GM20431 (cell line): ENCODE measurements at regions not wholly inside any gene's neighbourhood (a gene's known extent, or its start where the extent isn't known, plus 50 kb on each side); places are given as distances from the start of the nearest gene placed in this dataset.

Source experiments
- in situ Hi-C: fragments of 300-500 bp; cut with MseI, MboI; formaldehyde crosslinking; loops from one replicate; pipeline ENCODE4 v1.15.0; 2020; ENCODE audit warnings: low sequenced_read_pairs; ENCODE audit not compliant: unreplicated experiment

- in situ Hi-C loops: no loop called here
These were observed 543.8 kb upstream of the JAG1 start for GRCh38 chr20:11217326-11218172.

DNA sequence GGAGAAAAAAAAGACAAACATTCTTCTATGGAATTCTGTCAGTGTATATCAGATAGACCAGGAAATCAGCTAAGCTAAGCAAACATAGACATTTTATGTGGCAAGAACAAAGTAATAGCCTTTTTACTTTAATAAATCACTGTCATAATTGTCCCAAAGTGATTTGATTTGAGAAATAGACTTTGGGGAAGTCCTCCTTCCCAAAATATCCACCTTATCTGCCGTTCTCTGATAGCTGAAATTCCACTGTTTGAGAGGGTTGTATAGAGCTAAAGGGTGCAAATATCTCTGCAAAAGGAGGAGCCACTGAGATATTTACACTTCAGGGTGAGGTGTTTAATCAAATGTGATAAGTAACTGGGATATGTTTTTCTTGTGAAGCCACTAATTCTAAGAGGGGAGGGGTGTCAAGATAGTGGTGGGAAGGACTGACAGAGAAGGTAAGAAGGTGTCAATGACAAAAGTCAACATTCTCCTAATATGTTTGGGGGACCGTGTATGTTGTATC is 544.4 kb upstream of the JAG1 start:
- in situ Hi-C loops: no loop called here

DNA sequence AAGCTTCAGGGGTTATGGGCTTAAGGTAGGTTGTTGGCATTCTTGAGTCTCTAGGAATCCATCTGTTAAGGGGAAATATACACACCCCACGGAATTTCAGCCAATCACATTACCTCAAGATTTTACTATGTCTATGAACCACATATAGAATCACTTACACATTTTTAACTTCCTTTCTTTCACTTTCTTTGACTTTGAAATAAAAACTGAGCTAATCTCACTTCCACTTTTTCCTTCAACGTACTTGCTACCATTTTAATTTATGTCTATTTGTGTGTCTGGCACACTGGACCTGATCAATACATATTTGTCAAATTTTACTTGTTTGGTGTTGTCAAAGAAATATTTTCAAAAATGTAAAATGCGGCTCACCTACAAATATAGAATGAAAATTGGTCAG is 545.4 kb upstream of the JAG1 start:
- in situ Hi-C loops: no loop called here

GRCh38 chr20:11221046-11221445 is 547.2 kb upstream of the JAG1 start:
- in situ Hi-C loops: no loop called here

GRCh38 chr20:11222243-11222642 is 548.4 kb upstream of the JAG1 start:
- in situ Hi-C loops: no loop called here

- in situ Hi-C loops: no loop called here
These were observed 553.8 kb upstream of the JAG1 start for GRCh38 chr20:11227602-11228001.

DNA sequence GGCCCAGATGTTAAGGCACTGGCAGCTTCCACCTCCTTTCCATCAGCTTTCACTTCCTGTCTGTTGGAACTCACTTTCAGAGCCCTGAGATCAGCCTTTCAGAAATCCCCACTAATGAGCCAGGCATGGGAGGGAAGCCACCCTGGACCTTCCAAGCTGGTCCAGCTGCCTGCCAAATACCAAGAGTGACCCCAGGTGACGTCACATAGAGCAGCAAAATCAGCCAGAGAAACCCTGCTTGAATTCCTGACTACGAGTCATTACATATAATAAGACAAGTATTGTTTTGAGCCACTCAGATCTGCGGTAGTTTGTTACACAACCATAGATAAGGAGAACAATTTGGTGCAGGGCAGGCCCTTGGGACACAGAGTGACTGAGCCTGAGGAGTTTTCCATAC is 556.0 kb upstream of the JAG1 start:
- in situ Hi-C loops: no loop called here

DNA sequence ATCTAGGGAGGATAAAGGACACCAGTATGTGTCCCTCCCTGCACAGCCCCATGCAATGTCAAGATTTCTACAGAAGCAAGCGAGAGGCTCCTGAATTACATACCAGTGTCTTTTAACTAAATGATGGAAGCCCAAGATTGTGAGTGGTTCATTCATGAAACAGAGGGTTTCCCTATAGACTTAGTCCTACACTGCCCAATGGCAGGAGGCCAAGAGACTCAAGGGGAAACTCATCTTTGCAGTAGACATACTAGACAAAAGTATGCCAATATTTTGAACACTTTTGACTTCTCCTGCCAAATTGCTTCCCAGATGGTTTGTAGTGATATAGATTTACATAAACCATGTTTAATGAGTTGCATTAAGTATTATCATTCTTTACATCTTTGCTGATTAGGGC is 557.2 kb upstream of the JAG1 start:
- in situ Hi-C loops: no loop called here

- in situ Hi-C loops: no loop called here
These were observed 558.2 kb upstream of the JAG1 start for GRCh38 chr20:11231742-11232648.

DNA sequence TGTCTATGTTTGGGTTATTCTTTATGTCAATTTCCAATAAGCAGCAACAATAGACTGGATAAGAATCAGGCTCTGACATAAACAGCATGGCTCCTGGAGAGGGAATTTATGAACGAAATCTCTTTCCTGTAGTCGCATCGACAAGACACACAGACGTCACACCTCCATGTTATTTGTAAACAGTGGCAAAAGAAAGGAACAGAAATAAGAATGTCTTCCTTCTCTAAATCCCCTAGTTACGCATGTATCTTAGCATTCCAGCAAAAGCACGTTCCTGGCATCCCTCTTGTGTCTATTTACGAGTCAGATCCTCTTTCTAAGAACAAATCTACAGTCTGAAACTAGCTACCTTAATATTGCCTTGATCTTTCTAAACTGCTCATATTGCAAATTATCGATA is 559.1 kb upstream of the JAG1 start:
- in situ Hi-C loops: no loop called here

DNA sequence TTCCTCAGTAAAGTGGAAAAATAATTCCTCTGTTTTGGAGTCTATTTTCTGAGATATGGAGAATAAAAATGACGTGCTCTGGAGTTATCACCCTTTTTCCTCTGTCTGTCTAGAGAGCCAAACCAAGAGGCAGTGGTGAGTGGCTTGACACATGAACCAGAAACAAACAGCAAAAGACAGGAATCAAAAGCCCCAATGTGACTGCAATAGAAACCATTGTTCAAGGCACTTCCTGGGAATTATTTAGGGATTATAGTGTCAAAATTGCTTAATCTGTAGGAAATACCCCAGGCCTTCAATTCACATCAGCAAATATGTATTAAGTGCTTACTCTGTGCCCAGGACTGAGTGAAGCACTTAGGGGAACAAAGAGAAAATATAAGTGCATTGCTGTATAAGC is 560.4 kb upstream of the JAG1 start:
- in situ Hi-C loops: no loop called here

- in situ Hi-C loops: no loop called here
These were observed 560.8 kb upstream of the JAG1 start for GRCh38 chr20:11234608-11235007.

DNA sequence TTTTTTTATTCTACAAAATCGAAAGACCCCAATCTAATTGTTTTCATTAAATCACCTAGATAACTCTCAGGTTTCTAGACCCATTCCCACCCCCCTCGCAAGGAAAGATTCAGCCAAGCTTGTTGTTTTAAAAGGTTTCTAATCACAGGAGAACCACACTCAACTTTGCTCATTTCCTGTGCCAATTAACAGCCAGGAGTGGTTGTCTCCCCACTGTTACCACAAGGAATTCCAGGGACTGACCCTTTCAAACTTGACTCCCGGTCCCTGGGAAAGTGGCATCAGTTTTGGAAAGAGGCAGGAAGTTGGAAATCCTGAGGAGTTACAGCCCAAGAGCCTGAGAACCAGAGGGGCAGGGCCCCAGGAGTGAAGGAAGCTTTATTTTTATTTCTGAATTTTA is 561.3 kb upstream of the JAG1 start:
- in situ Hi-C loops: no loop called here

DNA sequence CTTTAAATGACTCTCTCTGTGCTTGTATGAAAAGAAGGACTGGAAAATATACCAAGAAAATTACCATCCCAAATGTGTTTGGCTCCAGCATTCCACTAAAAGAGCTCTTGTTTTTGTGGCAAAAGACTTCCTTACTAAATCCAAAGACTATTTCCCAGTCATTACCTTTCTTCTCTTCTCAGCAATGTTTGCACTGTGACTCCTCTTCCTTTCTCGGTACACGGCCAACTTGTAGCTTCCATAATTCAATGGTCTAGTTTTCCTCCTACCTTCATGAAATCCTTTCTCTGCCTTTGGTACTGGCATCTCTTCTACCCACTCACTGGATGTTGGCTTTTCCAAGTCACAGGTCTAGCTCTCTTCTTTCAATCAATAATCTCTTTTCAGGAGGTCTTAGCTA is 568.5 kb upstream of the JAG1 start:
- in situ Hi-C loops: no loop called here

DNA sequence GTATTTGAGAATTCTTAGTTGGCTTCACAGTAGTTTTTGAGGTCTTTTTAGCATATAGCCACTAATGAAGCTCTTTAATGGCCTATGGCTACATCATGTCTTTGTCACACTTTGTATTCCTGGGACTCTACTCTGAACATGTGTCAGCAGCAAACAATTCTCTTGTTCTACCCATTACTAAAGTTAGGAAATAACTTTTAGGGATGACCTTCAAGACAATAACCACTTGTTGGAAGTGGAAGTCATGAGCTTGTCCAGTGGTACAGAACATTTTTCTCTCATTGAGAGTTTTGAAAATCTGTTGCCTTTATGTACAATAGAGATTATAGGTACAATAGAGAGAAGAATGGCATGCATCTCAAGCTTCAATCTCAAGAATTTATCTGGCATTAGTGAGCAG is 571.6 kb upstream of the JAG1 start:
- in situ Hi-C loops: no loop called here

DNA sequence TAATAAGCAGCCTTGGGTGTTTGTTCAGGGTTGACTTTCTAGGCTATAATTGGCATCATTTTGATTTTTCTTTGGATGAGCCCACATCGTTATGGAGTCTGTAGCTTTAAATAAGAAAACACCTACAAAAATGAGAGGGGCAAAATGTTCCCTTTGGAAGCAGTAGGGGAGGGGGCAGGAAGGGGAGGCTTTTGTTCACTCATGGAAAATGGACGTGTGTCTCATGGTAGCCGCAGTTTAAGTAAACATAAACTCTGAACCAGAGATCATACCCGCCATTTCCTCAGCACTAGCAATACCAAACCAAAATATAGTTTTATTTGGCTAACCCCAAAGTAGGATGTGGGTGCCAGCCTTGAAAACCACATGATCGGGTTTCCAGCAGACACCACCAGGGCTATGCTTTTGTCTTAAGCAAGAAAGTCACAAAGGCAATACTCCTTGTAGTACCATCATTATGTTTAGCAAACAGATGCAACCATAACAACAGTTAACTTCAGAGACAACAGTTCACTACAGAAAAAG is 572.5 kb upstream of the JAG1 start:
- in situ Hi-C loops: no loop called here

GRCh38 chr20:11247046-11248010 is 573.5 kb upstream of the JAG1 start:
- in situ Hi-C loops: no loop called here

GRCh38 chr20:11248011-11248409 is 574.2 kb upstream of the JAG1 start:
- in situ Hi-C loops: no loop called here

DNA sequence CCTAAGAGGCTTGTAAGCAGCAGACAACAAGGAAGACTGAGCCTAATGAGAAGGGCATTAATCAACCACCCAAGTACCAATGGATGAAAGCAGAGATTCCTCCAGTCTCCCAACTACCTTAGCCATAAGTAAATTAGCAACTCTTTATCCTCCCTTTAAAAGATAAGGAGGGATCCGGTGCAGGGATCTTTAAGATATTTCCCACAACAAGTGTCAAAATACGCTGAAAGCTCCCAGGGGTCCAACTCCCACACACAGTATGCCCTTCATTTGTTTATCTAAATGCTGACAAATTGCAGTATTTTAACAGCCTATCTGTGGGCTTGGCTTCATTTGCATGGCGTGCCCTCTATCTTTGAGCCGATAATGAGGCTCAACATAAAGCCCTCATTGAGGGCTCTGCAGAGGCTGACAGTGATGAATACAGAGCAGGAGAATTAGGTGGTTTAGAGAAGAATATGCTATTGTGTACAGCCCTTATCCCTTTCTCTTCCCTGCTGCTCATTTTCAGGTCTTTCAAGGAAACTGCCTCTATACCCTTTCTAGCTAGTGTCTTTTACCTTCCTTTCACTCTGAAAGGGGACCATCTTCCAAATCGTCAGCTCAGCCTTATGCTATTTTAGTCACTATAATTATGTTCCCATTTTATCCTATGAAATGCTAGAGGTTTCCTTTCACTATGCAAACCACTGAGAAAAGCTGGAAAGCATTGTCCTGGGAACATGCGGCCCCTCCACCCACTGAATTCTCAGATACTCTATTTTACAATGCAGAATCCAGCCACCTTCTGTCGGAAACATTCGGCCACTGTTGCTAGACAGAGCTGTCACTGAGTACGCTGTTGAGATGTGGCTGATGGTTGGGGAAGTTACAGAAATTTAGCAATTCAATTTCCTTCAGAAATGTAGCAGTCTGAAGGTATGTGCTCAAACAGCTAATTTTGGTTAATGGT is 575.2 kb upstream of the JAG1 start:
- in situ Hi-C loops: no loop called here
